MCF 10A (cell line): ENCODE measurements at regions not wholly inside any gene's neighbourhood (a gene's known extent, or its start where the extent isn't known, plus 50 kb on each side); places are given as distances from the start of the nearest gene placed in this dataset.

Experiments used
- BruUV-seq: library from RNA; stranded (reverse); fragments of 400-500 nt; replicated peaks from 2 replicates; lab custom pipeline; 2021; lab: Mats Ljungman, UMichigan
- CTCF ChIA-PET: fragments of 300-600 bp; sonication (Branson Sonifier 250); formaldehyde crosslinking; extraction: SDS; loops from one replicate; lab custom pipeline; 2021; ENCODE audit warnings: antibody characterized with exemption, inconsistent platforms; lab: Yijun Ruan, JAX
- POLR2A ChIA-PET: fragments of 300-600, 350-650 bp; sonication (Branson Sonifier 250); formaldehyde crosslinking; extraction: SDS; loops from one replicate; lab custom pipeline; 2020; ENCODE audit warnings: antibody characterized with exemption, inconsistent platforms; lab: Yijun Ruan, JAX
- DNase-seq: peaks from one replicate; pipeline ENCODE4 v3.0.0-alpha.2; 2018; ENCODE audit not compliant: unreplicated experiment
- H3K27ac Mint-ChIP-seq: one replicate; pipeline ENCODE4 v1.8.0; 2022; ENCODE audit warnings: mild to moderate bottlenecking, low read depth, mixed read lengths; ENCODE audit not compliant: unreplicated experiment
- H3K27me3 Mint-ChIP-seq: one replicate; pipeline ENCODE4 v1.8.0; 2022; ENCODE audit warnings: mixed read lengths; ENCODE audit not compliant: insufficient read depth, unreplicated experiment
- H3K36me3 Mint-ChIP-seq: one replicate; pipeline ENCODE4 v1.8.0; 2022; ENCODE audit warnings: mild to moderate bottlenecking, moderate library complexity, mixed read lengths; ENCODE audit not compliant: insufficient read depth, unreplicated experiment
- H3K4me1 Mint-ChIP-seq: one replicate; pipeline ENCODE4 v1.8.0; 2022; ENCODE audit warnings: mixed read lengths; ENCODE audit not compliant: insufficient read depth, unreplicated experiment
- H3K4me3 Mint-ChIP-seq: one replicate; pipeline ENCODE4 v1.8.0; 2022; ENCODE audit warnings: mild to moderate bottlenecking, moderate library complexity, mixed read lengths; ENCODE audit not compliant: unreplicated experiment
- H3K9me3 Mint-ChIP-seq: one replicate; pipeline ENCODE4 v1.8.0; 2022; ENCODE audit warnings: mixed read lengths; ENCODE audit not compliant: unreplicated experiment
- CTCF ChIP-seq: fragments of 200-600 bp; IDR thresholded peaks from one replicate; pipeline ENCODE4 v1.8.0; 2022; ENCODE audit warnings: antibody characterized with exemption, mild to moderate bottlenecking; ENCODE audit not compliant: unreplicated experiment
- intact Hi-C: fragments of 100-400 bp; cut with micrococcal nuclease; formaldehyde crosslinking; loops from 2 replicates; pipeline ENCODE4 v1.14.1; 2022

GRCh38 chr1:172885971-172886370 lies 164.8 kb downstream of the TNFSF18 start:
- Mint-ChIP-seq H3K36me3 (no peaks in the 10 kb centered on the region), H3K9me3 (peaks cover 5% of the 10 kb centered on the region), H3K4me3 (no peak overlapping the region), H3K4me1 (peaks cover 11% of the 10 kb centered on the region), H3K27me3 (no peaks in the 10 kb centered on the region), H3K27ac (no peak overlapping the region)
- no TSS peak for BruUV-seq
- ChIA-PET POLR2A (interaction anchor here (0.6 to 1.2 kb wide), 6 partner anchors 19 to 237 kb away, joined by 3 to 6 read pairs (median 3); no protein-coding TSS in a partner anchor), CTCF (interaction anchor here (0.6 to 1.7 kb wide), 8 partner anchors 10 to 1163 kb away, joined by 3 to 5 read pairs (median 3); no protein-coding TSS in a partner anchor)
- DNase-seq: peak; percentile 54
- intact Hi-C loops: no loop called here
- TF ChIP-seq CTCF: no peak

- H3K4me1 Mint-ChIP-seq: peaks cover 11% of the 10 kb centered on the region
- no peaks in the 10 kb centered on the region for H3K36me3 Mint-ChIP-seq
- H3K27me3 Mint-ChIP-seq: no peaks in the 10 kb centered on the region
- peaks cover 5% of the 10 kb centered on the region for H3K9me3 Mint-ChIP-seq
- BruUV-seq: no TSS peak
- intact Hi-C loops: no loop called here
- TF ChIP-seq CTCF: no peak
- no peak overlapping the region for H3K27ac Mint-ChIP-seq
- DNase-seq: no peak
- no peak overlapping the region for H3K4me3 Mint-ChIP-seq
- CTCF ChIA-PET: interaction anchor here (0.6 to 1.7 kb wide), 4 partner anchors 9 to 213 kb away, joined by 3 to 4 read pairs (median 3); no protein-coding TSS in a partner anchor
- POLR2A ChIA-PET: interaction anchor here (0.6 to 0.7 kb wide), 2 partner anchors 10 to 324 kb away, joined by 3 read pairs; no protein-coding TSS in a partner anchor
These were observed 163.6 kb downstream of the TNFSF18 start for GRCh38 chr1:172887162-172887561.

- Mint-ChIP-seq H3K4me3 (no peak overlapping the region), H3K9me3 (peaks cover 5% of the 10 kb centered on the region), H3K4me1 (peaks cover 27% of the 10 kb centered on the region), H3K27me3 (no peaks in the 10 kb centered on the region), H3K36me3 (no peaks in the 10 kb centered on the region), H3K27ac (no peak overlapping the region)
- DNase-seq: peak; percentile 85
- ChIA-PET CTCF (interaction anchor here (0.6 to 1.8 kb wide), 3 partner anchors 9 to 309 kb away, joined by 3 to 6 read pairs (median 4); no protein-coding TSS in a partner anchor), POLR2A (interaction anchor here (1.3 kb wide), 2 partner anchors 9 to 20 kb away, joined by 3 to 5 read pairs; no protein-coding TSS in a partner anchor)
- BruUV-seq: no TSS peak
- intact Hi-C loops: no loop called here
- no peak for TF ChIP-seq CTCF
These were observed 157.4 kb downstream of the TNFSF18 start for GRCh38 chr1:172893146-172893841.

GRCh38 chr1:172894349-172895049 lies 156.2 kb downstream of the TNFSF18 start:
- Mint-ChIP-seq H3K4me1 (peaks cover 27% of the 10 kb centered on the region), H3K4me3 (no peak overlapping the region), H3K9me3 (no peaks in the 10 kb centered on the region), H3K27me3 (no peaks in the 10 kb centered on the region), H3K36me3 (no peaks in the 10 kb centered on the region), H3K27ac (no peak overlapping the region)
- CTCF ChIA-PET: interaction anchor here (0.5 to 1.8 kb wide), 6 partner anchors 26 to 308 kb away, joined by 3 to 6 read pairs (median 3); no protein-coding TSS in a partner anchor
- no peak for DNase-seq
- no TSS peak for BruUV-seq
- intact Hi-C loops: no loop called here
- no peak for TF ChIP-seq CTCF
- POLR2A ChIA-PET: interaction anchor here (1.0 to 1.3 kb wide), 3 partner anchors 10 to 362 kb away, joined by 3 to 6 read pairs (median 3); no protein-coding TSS in a partner anchor
